SKM-1 (cell line): ENCODE measurements at regions not wholly inside any gene's neighbourhood (a gene's known extent, or its start where the extent isn't known, plus 50 kb on each side); places are given as distances from the start of the nearest gene placed in this dataset.

Source experiments
- DNase-seq: peaks from one replicate; lab custom pipeline; 2025; ENCODE audit not compliant: unreplicated experiment; lab: John Stamatoyannopoulos, UW

GRCh38 chr7:81533426-81533825 lies 236.4 kb downstream of the HGF start:
- DNase-seq = no peak

DNA sequence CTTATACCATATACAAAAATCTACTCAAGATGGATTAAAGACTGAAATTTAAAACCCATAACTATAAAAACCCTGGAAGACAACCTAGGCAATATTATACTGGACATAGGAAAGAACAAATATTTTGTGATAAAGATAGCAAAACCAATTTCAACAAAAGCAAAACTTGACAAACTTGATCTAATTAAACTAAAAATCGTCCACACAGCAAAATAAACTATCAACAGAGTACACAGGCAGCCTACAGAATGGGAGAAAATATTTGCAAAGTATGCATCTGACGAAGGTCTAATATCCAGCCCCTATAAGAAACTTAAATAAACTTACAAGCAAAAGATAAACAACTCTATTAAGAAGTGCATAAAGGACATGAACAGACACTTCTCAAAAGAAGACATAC lies 240.1 kb downstream of the HGF start:
- DNase-seq = no peak

DNA sequence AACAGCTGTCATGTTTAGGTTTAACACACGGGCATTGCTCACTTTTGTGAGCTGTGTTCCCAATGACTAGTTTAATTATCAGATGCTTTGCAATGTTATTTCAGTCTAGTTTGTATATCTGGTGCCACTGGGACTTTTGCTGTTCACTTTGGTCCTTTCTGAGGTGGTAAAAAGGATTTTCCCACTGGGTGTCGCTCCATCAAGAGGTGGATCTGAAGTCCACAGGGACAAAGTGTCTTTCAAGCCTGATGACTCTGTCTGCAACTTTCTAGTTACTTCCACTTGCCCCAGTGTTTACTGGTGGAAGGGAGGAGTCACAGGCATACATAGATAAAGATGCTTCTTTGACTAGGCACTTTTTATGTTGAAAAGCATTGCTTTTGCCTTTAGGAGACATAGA lies 242.2 kb downstream of the HGF start:
- no peak for DNase-seq

- DNase-seq = no peak
These were observed 242.9 kb downstream of the HGF start for GRCh38 chr7:81526971-81527370.

DNA sequence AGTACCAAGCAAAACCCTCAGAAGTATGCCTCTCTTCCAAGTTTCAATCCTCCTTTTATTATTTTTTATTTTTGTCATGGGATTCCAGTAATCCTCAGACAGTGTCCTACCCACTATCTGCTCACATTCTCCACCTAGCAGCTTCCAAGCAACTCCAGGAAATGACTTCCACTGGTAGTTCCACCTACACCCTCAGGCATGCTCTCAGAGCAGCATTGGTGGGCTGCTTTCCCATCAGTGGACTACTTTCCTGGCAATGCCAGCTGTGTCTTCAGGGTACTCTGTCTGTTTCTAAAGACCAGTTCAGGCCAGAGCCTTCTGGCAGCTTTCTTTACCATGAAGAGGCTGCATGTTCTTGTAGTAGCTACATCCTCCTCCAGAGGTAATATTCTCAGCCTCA lies 244.0 kb downstream of the HGF start:
- no peak for DNase-seq

DNA sequence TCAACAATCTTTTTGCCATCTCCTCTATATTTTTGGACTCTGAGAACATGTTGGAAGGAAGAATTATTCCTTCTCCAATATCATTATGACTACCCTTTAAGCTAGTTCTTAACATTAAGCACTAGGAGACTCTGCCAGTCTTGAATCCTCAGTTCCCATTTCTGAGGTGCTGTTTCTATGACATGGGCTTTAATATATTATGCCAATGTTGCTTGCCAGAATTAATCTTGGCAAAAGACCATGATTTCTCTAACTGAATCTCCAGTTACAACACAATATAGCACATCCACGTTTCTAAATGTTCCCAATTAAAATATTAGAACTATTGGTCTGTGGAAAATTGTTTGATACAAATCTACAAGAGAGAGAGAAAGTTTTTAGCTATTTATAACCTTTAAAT lies 250.0 kb downstream of the HGF start:
- DNase-seq = no peak

DNA sequence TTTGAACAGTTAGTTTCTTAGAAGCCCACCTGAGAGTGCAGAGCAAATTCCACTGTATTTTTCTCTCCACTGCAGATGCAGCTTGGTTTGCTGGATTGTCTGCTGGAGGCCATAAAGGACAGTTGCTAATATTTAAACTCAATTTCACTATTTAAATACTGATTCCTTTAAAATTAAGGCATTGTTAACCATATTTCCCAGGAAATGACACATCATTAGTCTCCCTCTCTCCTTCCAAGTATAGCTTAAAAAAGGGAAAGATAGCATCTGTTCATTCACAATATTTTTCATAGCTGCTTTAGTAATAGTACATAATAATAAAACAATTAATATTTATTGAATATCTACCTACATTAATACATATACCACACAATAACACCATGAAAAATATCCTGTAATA lies 252.9 kb downstream of the HGF start:
- DNase-seq = no peak

- DNase-seq = no peak
These were observed 254.8 kb downstream of the HGF start for GRCh38 chr7:81515009-81515408.

- no peak for DNase-seq
These were observed 255.3 kb downstream of the HGF start for GRCh38 chr7:81514546-81514945.

DNA sequence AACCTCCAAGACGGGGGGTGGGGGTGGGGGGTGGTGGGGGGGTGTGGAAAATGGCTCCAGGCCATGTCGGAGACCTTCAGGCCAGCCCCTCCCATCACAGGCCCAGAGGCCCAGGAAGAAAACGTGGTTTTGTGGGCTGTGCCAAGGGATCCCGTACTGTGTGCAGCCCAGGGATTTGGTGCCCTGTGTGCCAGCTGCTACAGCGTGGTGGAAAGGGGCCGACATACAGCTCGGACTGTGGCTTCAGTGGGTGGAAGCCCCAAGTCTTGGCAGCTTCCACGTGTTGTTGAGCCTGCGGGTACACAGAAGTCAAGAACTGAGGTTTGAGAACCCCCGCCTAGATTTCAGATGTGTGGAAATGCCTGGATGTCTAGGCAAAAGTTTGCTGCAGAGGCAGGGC lies 259.7 kb downstream of the HGF start:
- DNase-seq = no peak

- no peak for DNase-seq
These were observed 262.6 kb downstream of the HGF start for GRCh38 chr7:81507221-81507620.

DNA sequence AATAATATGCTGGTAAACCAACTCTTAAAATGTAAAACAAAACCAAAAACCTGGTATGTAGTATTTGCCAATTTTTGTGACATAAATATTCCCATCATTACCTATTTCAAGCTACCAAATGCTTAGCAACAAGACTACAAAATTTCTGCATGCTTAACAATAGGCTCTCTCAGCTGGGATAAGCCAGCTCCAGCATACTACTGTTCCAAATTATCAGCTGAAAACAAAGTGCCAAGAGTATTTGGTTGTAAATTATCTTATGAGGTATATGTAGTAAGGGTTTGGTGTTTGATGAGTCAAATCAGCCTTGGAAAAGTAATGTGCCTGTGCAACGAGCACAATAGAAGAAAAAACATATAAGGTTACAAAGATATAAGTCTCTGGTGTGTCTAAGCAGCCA lies 263.2 kb downstream of the HGF start:
- DNase-seq = no peak

DNA sequence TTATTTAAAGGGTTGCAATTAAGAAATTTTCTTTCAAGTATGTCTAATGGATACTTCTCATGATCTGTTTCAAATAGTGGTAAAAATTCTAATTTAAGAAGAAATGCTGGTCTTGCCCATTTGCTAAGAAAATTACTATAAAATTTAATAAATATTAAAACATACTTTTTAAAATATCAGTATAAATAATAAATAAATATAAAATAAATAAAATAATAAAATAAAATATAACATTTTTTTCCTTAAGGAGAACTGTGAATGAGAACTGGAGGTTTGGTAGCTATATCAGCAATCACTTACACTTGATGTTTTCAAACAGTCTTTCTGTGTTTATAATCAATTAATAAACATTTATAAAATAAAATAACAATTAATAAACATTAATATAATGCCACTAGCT lies 266.1 kb downstream of the HGF start:
- DNase-seq = no peak

- DNase-seq = no peak
These were observed 266.5 kb downstream of the HGF start for GRCh38 chr7:81503336-81503735.

DNA sequence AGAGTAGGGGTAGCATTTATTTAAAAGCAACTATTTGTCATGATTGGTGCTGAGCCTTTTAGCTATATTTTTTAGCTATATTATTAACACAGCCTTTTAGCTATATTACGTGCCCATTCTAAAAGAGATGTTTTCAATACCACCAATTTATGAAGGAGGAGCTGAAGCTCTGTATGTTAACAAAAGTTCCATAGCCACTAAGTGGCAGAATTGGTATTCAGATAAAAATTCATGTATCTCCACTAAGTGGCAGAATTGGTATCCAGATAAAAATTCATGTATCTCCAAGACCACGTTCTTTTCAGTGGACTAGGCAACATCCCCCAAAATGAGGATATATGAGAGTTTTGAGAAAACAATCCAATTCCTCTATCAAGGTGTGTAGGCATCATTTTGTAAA lies 268.6 kb downstream of the HGF start:
- no peak for DNase-seq

DNA sequence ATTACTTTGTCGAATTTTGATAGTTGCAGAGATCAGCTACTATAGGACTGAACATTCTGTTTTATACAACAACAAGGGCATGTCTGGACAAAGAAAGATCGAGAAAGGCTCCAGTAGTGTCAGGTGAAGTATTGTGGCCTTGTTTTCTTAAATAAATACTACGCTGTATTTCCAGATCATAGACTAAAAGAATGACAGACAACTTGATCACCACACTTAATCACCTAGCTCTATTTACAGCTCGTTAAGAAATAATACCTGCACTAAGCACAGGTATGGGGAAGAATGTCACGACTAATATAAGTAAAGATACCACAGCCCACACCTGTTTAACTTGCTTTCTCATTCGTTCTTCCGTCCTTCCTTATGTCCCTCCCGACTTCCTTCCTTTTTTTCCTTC lies 269.2 kb downstream of the HGF start:
- DNase-seq = no peak

- DNase-seq = peak; percentile 55
These were observed 270.4 kb downstream of the HGF start for GRCh38 chr7:81499262-81500116.

- no peak for DNase-seq
These were observed 271.7 kb downstream of the HGF start for GRCh38 chr7:81498176-81498575.

GRCh38 chr7:81492910-81493309 lies 276.9 kb downstream of the HGF start:
- no peak for DNase-seq

- DNase-seq = no peak
These were observed 277.6 kb downstream of the HGF start for GRCh38 chr7:81492240-81492639.

GRCh38 chr7:81491573-81491972 lies 278.3 kb downstream of the HGF start:
- no peak for DNase-seq

DNA sequence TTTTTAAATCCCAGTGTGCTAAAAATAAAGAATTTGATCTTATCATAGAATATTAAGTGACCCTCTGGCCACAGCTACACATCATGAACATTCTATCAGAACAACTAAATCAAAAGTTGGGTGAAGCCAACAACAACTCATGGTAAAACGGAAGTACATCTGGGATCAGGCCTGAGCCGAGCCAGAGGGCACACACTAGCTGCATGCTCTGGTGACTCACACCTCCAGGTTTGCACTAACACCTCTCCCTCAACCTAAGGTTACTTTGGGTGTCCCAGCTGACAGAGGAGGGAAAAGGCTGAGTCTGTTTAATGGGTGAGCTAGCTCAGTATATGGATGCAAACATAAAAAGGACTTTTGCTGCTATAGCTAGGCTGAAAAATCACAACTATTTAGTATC lies 281.6 kb downstream of the HGF start:
- DNase-seq = no peak

DNA sequence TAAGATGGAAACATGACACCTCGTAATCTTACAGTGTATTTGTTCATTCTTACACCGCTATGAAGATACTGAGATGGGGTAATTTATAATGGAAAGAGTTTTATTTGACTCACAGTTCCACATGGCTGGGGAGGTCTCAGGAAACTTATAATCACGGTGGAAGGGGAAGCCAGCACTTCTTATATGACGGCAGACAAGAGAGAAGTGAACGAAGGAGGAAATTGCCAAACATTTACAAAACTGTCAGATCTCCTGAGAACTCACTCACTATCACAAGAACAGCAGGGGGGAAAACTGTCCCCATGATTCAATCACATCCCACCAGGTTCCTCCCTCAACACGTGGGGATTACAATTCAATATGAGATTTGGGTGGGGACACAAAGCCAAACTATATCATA lies 282.3 kb downstream of the HGF start:
- peak; percentile 40 for DNase-seq
